Suprapubic skin (tissue), 4 donors: ENCODE measurements at regions not wholly inside any gene's neighbourhood (a gene's known extent, or its start where the extent isn't known, plus 50 kb on each side); places are given as distances from the start of the nearest gene placed in this dataset.

ENCODE experiments used
- DNase-seq, 2 donors: peaks; one replicate each; pipeline ENCODE4 v3.0.0-alpha.2; 2019; ENCODE audit warnings: low spot score in 2 of 2
- H3K27ac ChIP-seq: fragments of 200-600 bp; sonication (generic); one replicate; pipeline ENCODE4 v1.5.1; 2019
- H3K27me3 ChIP-seq: fragments of 200-600 bp; sonication (generic); one replicate; pipeline ENCODE4 v1.5.1; 2019
- H3K36me3 ChIP-seq: fragments of 200-600 bp; sonication (generic); one replicate; pipeline ENCODE4 v1.5.1; 2019
- H3K4me1 ChIP-seq: fragments of 200-600 bp; sonication (generic); one replicate; pipeline ENCODE4 v1.5.1; 2019
- H3K4me3 ChIP-seq: fragments of 200-600 bp; sonication (generic); one replicate; pipeline ENCODE4 v1.5.1; 2019; ENCODE audit warnings: mild to moderate bottlenecking
- H3K9me3 ChIP-seq: fragments of 200-600 bp; sonication (generic); one replicate; pipeline ENCODE4 v1.5.1; 2019
- EP300 ChIP-seq: sonication (generic); formaldehyde crosslinking; IDR thresholded peaks from one replicate; pipeline ENCODE4 v1.6.1; 2017; ENCODE audit warnings: antibody characterized with exemption
- POLR2A ChIP-seq, 2 donors: fragments of 450-650 bp; IDR thresholded peaks; one replicate each; pipeline ENCODE4 v1.6.1; 2017; ENCODE audit warnings: antibody characterized with exemption in 2 of 2, mild to moderate bottlenecking in 2 of 2, moderate library complexity in 2 of 2
- POLR2AphosphoS5 ChIP-seq, 3 donors: sonication (generic); formaldehyde crosslinking; IDR thresholded peaks; one replicate each; pipeline ENCODE4 v1.6.1; 2017; ENCODE audit warnings: antibody characterized with exemption in 3 of 3
- WGBS: methylation state at CpG from one replicate; pipeline ENCODE4 v1.1.5; 2018; 5-methylcytosine and 5-hydroxymethylcytosine counted together
- TF ChIP-seq, protein P1 (sequence below), 2 donors: fragments of 200-600 bp in 1 of 2; fragments of 450-650 bp in 1 of 2; sonication (generic) in 1 of 2; IDR thresholded peaks; one replicate each; pipeline ENCODE4 v1.5.1; 2016 to 2019; ENCODE audit warnings: antibody characterized with exemption in 2 of 2, mild to moderate bottlenecking in 1 of 2, moderate library complexity in 1 of 2

DNA sequence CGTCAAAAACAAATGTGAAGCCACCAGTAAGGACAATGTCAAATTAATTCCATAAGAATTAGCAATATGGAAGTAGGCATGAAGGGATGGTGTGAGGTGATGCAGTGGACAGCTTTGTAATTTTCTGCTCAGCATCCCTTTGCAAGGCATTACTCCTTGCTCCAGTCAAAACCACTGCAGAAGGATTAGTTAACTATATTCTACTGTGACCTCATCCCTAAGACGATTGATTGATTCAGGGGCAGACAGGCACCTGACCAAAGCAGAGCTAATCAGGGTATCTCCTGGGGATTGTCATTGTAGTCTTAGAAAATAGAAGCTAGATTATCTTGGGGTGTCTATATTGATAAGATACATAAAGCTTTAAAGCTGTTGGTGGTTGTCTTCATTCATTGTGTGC lies 98.7 kb downstream of the NMUR2 start:
- no peak for DNase-seq
- Histone ChIP-seq H3K36me3 (no peaks in the 10 kb centered on the region), H3K27ac (no peak overlapping the region), H3K9me3 (no peaks in the 10 kb centered on the region), H3K27me3 (no peaks in the 10 kb centered on the region), H3K4me1 (no peaks in the 10 kb centered on the region), H3K4me3 (no peak overlapping the region)
- 87% methylated on average over 2 of the region's 2 CpGs for WGBS
- TF ChIP-seq POLR2AphosphoS5 (IDR thresholded peaks at IDR 0.05): no peak
- TF ChIP-seq EP300: no peak
- TF ChIP-seq, protein P1, sequence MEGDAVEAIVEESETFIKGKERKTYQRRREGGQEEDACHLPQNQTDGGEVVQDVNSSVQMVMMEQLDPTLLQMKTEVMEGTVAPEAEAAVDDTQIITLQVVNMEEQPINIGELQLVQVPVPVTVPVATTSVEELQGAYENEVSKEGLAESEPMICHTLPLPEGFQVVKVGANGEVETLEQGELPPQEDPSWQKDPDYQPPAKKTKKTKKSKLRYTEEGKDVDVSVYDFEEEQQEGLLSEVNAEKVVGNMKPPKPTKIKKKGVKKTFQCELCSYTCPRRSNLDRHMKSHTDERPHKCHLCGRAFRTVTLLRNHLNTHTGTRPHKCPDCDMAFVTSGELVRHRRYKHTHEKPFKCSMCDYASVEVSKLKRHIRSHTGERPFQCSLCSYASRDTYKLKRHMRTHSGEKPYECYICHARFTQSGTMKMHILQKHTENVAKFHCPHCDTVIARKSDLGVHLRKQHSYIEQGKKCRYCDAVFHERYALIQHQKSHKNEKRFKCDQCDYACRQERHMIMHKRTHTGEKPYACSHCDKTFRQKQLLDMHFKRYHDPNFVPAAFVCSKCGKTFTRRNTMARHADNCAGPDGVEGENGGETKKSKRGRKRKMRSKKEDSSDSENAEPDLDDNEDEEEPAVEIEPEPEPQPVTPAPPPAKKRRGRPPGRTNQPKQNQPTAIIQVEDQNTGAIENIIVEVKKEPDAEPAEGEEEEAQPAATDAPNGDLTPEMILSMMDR (IDR thresholded peaks at IDR 0.05): no peak
- no peak for TF ChIP-seq POLR2A (IDR thresholded peaks at IDR 0.05)

DNA sequence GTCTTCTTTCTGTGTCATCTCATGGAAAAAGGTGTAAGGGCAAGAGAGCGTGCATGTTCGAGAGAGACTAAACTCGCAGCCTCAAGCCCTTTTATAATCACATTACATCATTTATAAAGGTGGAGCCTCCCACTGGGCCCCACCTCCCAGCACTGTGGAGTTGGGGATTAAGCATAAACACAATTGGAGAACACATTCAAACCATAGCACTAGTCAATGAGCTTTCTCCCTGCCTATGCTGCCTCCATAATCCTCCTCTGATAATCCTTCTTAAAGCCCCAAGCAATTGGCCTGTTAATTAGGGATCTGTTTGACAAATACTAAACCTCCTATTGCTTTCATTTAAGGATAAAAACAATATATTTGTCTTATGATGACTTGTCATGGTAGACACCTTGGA lies 99.6 kb downstream of the NMUR2 start:
- H3K4me1 ChIP-seq: no peaks in the 10 kb centered on the region
- DNase-seq: no peak
- TF ChIP-seq, protein P1 (IDR thresholded peaks at IDR 0.05): no peak
- no peak for TF ChIP-seq POLR2AphosphoS5 (IDR thresholded peaks at IDR 0.05)
- no peak for TF ChIP-seq EP300
- no peak for TF ChIP-seq POLR2A (IDR thresholded peaks at IDR 0.05)
- no peaks in the 10 kb centered on the region for H3K9me3 ChIP-seq
- H3K4me3 ChIP-seq: no peak overlapping the region
- H3K27ac ChIP-seq: no peak overlapping the region
- 83% methylated on average over 3 of the region's 3 CpGs for WGBS
- H3K36me3 ChIP-seq: no peaks in the 10 kb centered on the region
- H3K27me3 ChIP-seq: no peaks in the 10 kb centered on the region

DNA sequence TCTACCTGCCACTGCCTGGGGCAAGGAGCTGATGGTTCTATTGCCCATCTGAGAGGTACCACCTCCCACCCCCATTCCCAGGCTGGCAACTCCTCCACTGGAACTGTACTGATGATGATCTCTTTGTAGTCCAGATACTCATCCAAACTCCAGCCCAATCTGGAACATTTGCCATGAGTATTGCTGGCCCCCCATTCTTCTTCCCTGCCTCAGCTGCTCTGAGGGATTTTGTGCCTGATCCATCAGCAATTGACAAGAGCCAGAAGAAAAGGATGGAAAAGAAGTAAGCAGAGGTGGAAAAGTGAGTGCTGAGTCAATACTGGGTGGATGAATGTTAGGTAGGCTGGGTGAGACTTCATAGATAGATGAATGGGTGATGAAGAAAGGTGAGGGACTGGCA lies 101.2 kb downstream of the NMUR2 start:
- TF ChIP-seq POLR2AphosphoS5 (IDR thresholded peaks at IDR 0.05): no peak
- TF ChIP-seq POLR2A (IDR thresholded peaks at IDR 0.05): no peak
- TF ChIP-seq, protein P1 (IDR thresholded peaks at IDR 0.05): no peak
- Histone ChIP-seq H3K4me3 (no peak overlapping the region), H3K4me1 (no peaks in the 10 kb centered on the region), H3K36me3 (no peaks in the 10 kb centered on the region), H3K27me3 (no peaks in the 10 kb centered on the region), H3K9me3 (no peaks in the 10 kb centered on the region), H3K27ac (no peak overlapping the region)
- no peak for DNase-seq

DNA sequence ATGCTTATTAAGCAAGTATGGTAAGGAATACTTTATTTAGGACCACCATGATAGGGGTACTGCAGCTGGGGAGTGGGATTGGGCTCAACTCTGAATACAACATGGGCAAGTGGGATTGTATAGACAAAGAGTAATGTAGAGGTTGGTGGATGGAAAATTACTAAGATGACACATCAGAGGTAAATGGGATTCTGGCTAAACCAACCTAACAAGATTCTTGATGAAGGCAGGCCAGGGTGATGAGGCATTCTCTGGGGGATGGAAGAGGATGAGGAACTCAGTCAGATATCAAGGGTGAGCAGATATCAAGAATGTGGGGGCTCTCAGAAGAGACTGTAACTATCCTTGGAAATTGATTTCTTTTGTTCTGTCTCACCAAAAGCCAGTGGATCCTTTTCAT lies 107.2 kb downstream of the NMUR2 start:
- Histone ChIP-seq H3K36me3 (no peaks in the 10 kb centered on the region), H3K9me3 (peaks cover 3% of the 10 kb centered on the region), H3K27me3 (no peaks in the 10 kb centered on the region), H3K27ac (no peak overlapping the region), H3K4me1 (no peaks in the 10 kb centered on the region), H3K4me3 (no peak overlapping the region)
- TF ChIP-seq, protein P1 (IDR thresholded peaks at IDR 0.05): no peak
- TF ChIP-seq POLR2AphosphoS5 (IDR thresholded peaks at IDR 0.05): no peak
- no peak for TF ChIP-seq POLR2A (IDR thresholded peaks at IDR 0.05)
- TF ChIP-seq EP300: no peak
- DNase-seq: no peak

DNA sequence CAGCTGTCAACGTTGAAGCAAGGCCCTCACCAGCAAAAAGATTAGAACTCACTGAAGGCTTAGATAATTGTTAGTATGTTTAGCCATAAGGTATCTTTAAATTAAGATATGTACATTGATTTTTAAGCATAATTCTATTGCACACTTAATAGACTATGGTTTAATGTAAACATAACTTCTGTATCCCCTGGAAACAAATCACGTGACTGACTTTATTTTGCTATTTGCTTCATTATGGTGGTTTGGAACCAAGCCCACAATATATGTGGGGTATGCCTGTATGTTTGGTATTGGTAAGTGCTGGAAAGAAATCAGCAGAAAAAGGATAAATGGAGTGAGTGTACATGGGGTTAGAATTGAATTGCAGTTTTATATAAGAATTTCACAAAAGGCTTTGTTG lies 111.9 kb downstream of the NMUR2 start:
- no peak for DNase-seq
- WGBS: 67% methylated on average over 2 of the region's 2 CpGs
- H3K27ac ChIP-seq: no peak overlapping the region

More for the DNA sequence above, 111.9 kb downstream of the NMUR2 start:
- TF ChIP-seq, protein P1 (IDR thresholded peaks at IDR 0.05): no peak
- no peak for TF ChIP-seq POLR2AphosphoS5 (IDR thresholded peaks at IDR 0.05)
- TF ChIP-seq EP300: no peak
- no peak for TF ChIP-seq POLR2A (IDR thresholded peaks at IDR 0.05)
- H3K4me3 ChIP-seq: no peak overlapping the region
- H3K9me3 ChIP-seq: peaks cover 7% of the 10 kb centered on the region
- H3K4me1 ChIP-seq: peaks cover 5% of the 10 kb centered on the region
- H3K36me3 ChIP-seq: no peaks in the 10 kb centered on the region
- H3K27me3 ChIP-seq: no peaks in the 10 kb centered on the region
